HCEC 1CT (cell line): ENCODE measurements at regions not wholly inside any gene's neighbourhood (a gene's known extent, or its start where the extent isn't known, plus 50 kb on each side); places are given as distances from the start of the nearest gene placed in this dataset.
A peak's percentile ranks its signal among the peaks of the same experiment; 100 is the strongest.

Source experiments
- DNase-seq: peaks from one replicate; pipeline ENCODE4 v3.0.0-alpha.2; 2017

- peak; percentile 91 for DNase-seq
These were observed 602.8 kb upstream of the DIPK2B start for GRCh38 chrX:45803383-45803921.

- peak; percentile 66 for DNase-seq
These were observed 600.9 kb upstream of the DIPK2B start for GRCh38 chrX:45801554-45801953.

- DNase-seq, result peak; percentile 34
These were observed 600.2 kb upstream of the DIPK2B start for GRCh38 chrX:45800746-45801453.

- DNase-seq, result no peak
These were observed 598.9 kb upstream of the DIPK2B start for GRCh38 chrX:45799576-45799975.

- DNase-seq, result no peak
These were observed 594.9 kb upstream of the DIPK2B start for GRCh38 chrX:45795546-45795945.

- DNase-seq, result no peak
These were observed 594.3 kb upstream of the DIPK2B start for GRCh38 chrX:45794995-45795337.

GRCh38 chrX:45794323-45794994 lies 593.8 kb upstream of the DIPK2B start:
- no peak for DNase-seq

- peak; percentile 63 for DNase-seq
These were observed 588.3 kb upstream of the DIPK2B start for GRCh38 chrX:45788941-45789348.

- peak; percentile 68 for DNase-seq
These were observed 587.6 kb upstream of the DIPK2B start for GRCh38 chrX:45788315-45788714.

GRCh38 chrX:45784590-45784989 lies 583.9 kb upstream of the DIPK2B start:
- no peak for DNase-seq

GRCh38 chrX:45783002-45783401 lies 582.3 kb upstream of the DIPK2B start:
- no peak for DNase-seq

GRCh38 chrX:45781901-45782553 lies 581.4 kb upstream of the DIPK2B start:
- peak; percentile 77 for DNase-seq

- DNase-seq, result no peak
These were observed 577.9 kb upstream of the DIPK2B start for GRCh38 chrX:45778616-45779015.

GRCh38 chrX:45777366-45777765 lies 576.7 kb upstream of the DIPK2B start:
- no peak for DNase-seq

- DNase-seq, result peak; percentile 64
These were observed 574.8 kb upstream of the DIPK2B start for GRCh38 chrX:45775468-45775867.

- peak; percentile 80 for DNase-seq
These were observed 574.3 kb upstream of the DIPK2B start for GRCh38 chrX:45774961-45775360.

GRCh38 chrX:45773572-45773971 lies 572.9 kb upstream of the DIPK2B start:
- no peak for DNase-seq

GRCh38 chrX:45771560-45772340 lies 571.1 kb upstream of the DIPK2B start:
- peak; percentile 64 for DNase-seq

- DNase-seq, result peak; percentile 94
These were observed 570.4 kb upstream of the DIPK2B start for GRCh38 chrX:45771114-45771513.

- peak; percentile 90 for DNase-seq
These were observed 569.3 kb upstream of the DIPK2B start for GRCh38 chrX:45769761-45770582.

- DNase-seq, result no peak
These were observed 568.1 kb upstream of the DIPK2B start for GRCh38 chrX:45768666-45769236.
